HepG2 (cell line): ENCODE measurements at regions not wholly inside any gene's neighbourhood (a gene's known extent, or its start where the extent isn't known, plus 50 kb on each side); places are given as distances from the start of the nearest gene placed in this dataset.

ENCODE experiments used
- ATAC-seq: fragments of 200-7000 bp; cut with Tn5 transposase; 3 replicates; pipeline ENCODE4 v1.9.1; 2020; ENCODE audit warnings: mild to moderate bottlenecking, moderate library complexity
- BruUV-seq: library from RNA; stranded (reverse); fragments of 400-500 nt; replicated peaks from 2 replicates; lab custom pipeline; 2021; lab: Mats Ljungman, UMichigan
- CTCF ChIA-PET: fragments of 300-600 bp; formaldehyde crosslinking; extraction: SDS; loops from one replicate; lab custom pipeline; 2021; ENCODE audit warnings: low total read pairs, inconsistent platforms, low intra/inter-chr PET ratio; lab: Yijun Ruan, JAX
- POLR2A ChIA-PET: fragments of 350-600 bp; sonication (Branson Sonifier 250); formaldehyde crosslinking; loops from one replicate; lab custom pipeline; 2020; ENCODE audit warnings: antibody characterized with exemption, inconsistent platforms; lab: Yijun Ruan, JAX
- DNase-seq: peaks from one replicate; pipeline ENCODE4 v3.0.0-alpha.2; 2015; ENCODE audit warnings: low spot score
- FAIRE-seq: peaks from 3 replicates; lab custom pipeline; 2011; peaks lifted over from hg19 to GRCh38; lab: Jason Lieb, UNC
- H2AFZ ChIP-seq: one replicate; pipeline ENCODE4 v1.6.1; 2011; ENCODE audit warnings: low read length, inconsistent platforms
- H3K27ac ChIP-seq: fragments of 300-600 bp; 3 replicates; pipeline ENCODE4 v1.8.0; 2011; ENCODE audit warnings: mixed run types, mild to moderate bottlenecking, mixed read lengths, low read length, inconsistent platforms; ENCODE audit not compliant: insufficient read depth; ENCODE audit errors: extremely low read length
- H3K27me3 ChIP-seq, 2 experiments: fragments of 200-600 bp in 1 of 2; 2 replicates in 1 of 2; 3 replicates in 1 of 2; pipeline versions ENCODE4 v1.6.0 to v1.8.0; 2011; ENCODE audit warnings: low read length in 2 of 2, mild to moderate bottlenecking in 2 of 2, moderate library complexity in 2 of 2, inconsistent platforms in 1 of 2; ENCODE audit not compliant: insufficient read depth in 2 of 2, control insufficient read depth in 1 of 2
- H3K36me3 ChIP-seq, 2 experiments: fragments of 200-600 bp in 1 of 2; replicated peaks in 1 of 2; 2 replicates in 1 of 2; 3 replicates in 1 of 2; pipeline versions ENCODE4 v1.5.1 to v1.8.0; 2011; ENCODE audit warnings: low read length in 2 of 2, inconsistent platforms in 1 of 2; ENCODE audit not compliant: insufficient read depth in 2 of 2, control insufficient read depth in 1 of 2
- H3K4me1 ChIP-seq: 2 replicates; pipeline ENCODE4 v1.5.1; 2012; ENCODE audit warnings: low read length, inconsistent platforms; ENCODE audit not compliant: insufficient read depth
- H3K4me2 ChIP-seq: 2 replicates; pipeline ENCODE4 v1.6.0; 2011; ENCODE audit warnings: low read depth, low read length, inconsistent platforms
- H3K4me3 ChIP-seq, 3 experiments: fragments of 200-600 bp in 1 of 3; sonication (generic), shearing (Covaris generic) in 1 of 3; replicated peaks in 1 of 3; 2 replicates each; pipeline ENCODE4 v1.5.1; 2011 to 2016; ENCODE audit warnings: low read length in 3 of 3, inconsistent platforms in 2 of 3, low read depth in 2 of 3, mild to moderate bottlenecking in 2 of 3, control low read depth in 1 of 3, mixed read lengths in 1 of 3; ENCODE audit not compliant: insufficient read depth in 1 of 3
- H3K79me2 ChIP-seq: one replicate; pipeline ENCODE4 v1.6.1; 2011; ENCODE audit warnings: low read length, inconsistent platforms; ENCODE audit not compliant: insufficient read depth
- H3K9ac ChIP-seq: 2 replicates; pipeline ENCODE4 v1.6.0; 2011; ENCODE audit warnings: mild to moderate bottlenecking, low read depth, low read length, inconsistent platforms; ENCODE audit not compliant: insufficient read depth
- H3K9me3 ChIP-seq: 2 replicates; pipeline ENCODE4 v1.5.1; 2012; ENCODE audit warnings: mild to moderate bottlenecking, low read length
- H4K20me1 ChIP-seq: 2 replicates; pipeline ENCODE4 v1.6.0; 2011; ENCODE audit warnings: inconsistent platforms, mild to moderate bottlenecking, low read length, moderate library complexity; ENCODE audit not compliant: insufficient read depth
- ATAD3A ChIP-seq: sonication (generic); formaldehyde crosslinking; IDR thresholded peaks from 2 replicates; pipeline ENCODE4 v1.4.0; 2020; ENCODE audit warnings: missing genetic modification reagents
- TBX2 ChIP-seq: sonication (generic); formaldehyde crosslinking; IDR thresholded peaks from 2 replicates; pipeline ENCODE4 v1.5.0; 2020; ENCODE audit warnings: missing genetic modification reagents, mild to moderate bottlenecking, borderline replicate concordance
- ZC3H4 ChIP-seq: sonication (generic); formaldehyde crosslinking; IDR thresholded peaks from 2 replicates; pipeline ENCODE4 v1.4.0; 2020; ENCODE audit warnings: missing genetic modification reagents, borderline replicate concordance
- ZNF451 ChIP-seq: sonication (generic); formaldehyde crosslinking; IDR thresholded peaks from 2 replicates; pipeline ENCODE4 v1.5.0; 2020; ENCODE audit warnings: mild to moderate bottlenecking, missing genetic modification reagents
- ZUFSP ChIP-seq: sonication (generic); formaldehyde crosslinking; IDR thresholded peaks from 2 replicates; pipeline ENCODE4 v1.9.0; 2021; ENCODE audit warnings: missing genetic modification reagents, mild to moderate bottlenecking, borderline replicate concordance
- WGBS: methylation state at CpG from one replicate; pipeline ENCODE4 v1.1.6; 2017; ENCODE audit warnings: low lambda C conversion rate; 5-methylcytosine and 5-hydroxymethylcytosine counted together
- in situ Hi-C: cut with HindIII; loops from 2 replicates; pipeline ENCODE4 v1.10.0; 2017; ENCODE audit warnings: low pct_unique_long_range_greater_than_20kb; ENCODE audit not compliant: extremely low pct_ligation_motif_present
- intact Hi-C: fragments of 100-400 bp; cut with micrococcal nuclease; formaldehyde crosslinking; loops from one replicate; pipeline ENCODE4 v1.10.0; 2022; ENCODE audit not compliant: unreplicated experiment
- TF ChIP-seq, protein P1 (sequence below): sonication (generic); formaldehyde crosslinking; conservative IDR thresholded peaks from 2 replicates; pipeline ENCODE4 v1.5.0; 2020; ENCODE audit warnings: missing genetic modification reagents
- TF ChIP-seq, protein P2 (sequence below): sonication (generic); formaldehyde crosslinking; IDR thresholded peaks from 2 replicates; pipeline ENCODE4 v1.5.0; 2020; ENCODE audit warnings: missing genetic modification reagents

DNA sequence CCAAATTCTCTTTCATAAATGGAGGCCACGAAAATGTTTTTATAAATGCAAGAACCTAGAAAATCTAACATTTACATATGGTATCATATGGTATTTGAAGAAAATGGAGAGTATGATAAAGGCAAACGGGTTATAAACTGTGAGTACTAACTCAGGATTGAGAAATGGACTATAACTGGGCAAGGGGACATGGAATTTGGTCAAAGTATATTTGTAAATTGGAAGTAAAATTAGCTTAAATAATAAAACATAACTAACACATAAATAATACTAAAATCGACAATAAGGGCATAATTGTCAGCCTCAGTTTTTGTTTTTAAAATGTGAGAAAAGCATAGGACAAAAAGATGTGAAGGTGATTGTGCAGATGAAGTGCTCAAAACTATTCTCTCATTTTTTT, 1516.3 kb upstream of the MIR17HG start:
- intact Hi-C loops = no loop called here
- H3K9ac ChIP-seq = no peak overlapping the region
- no peak for ATAC-seq
- no peaks in the 10 kb centered on the region for H3K9me3 ChIP-seq
- H2AFZ ChIP-seq = no peak overlapping the region
- POLR2A ChIA-PET = no interaction called here
- under 1% methylated on average over 3 of the region's 3 CpGs for WGBS
- H3K27ac ChIP-seq = no peak overlapping the region
- TF ChIP-seq ZC3H4 = no peak
- TF ChIP-seq, all 625 proteins: peak for 0
- DNase-seq (no peak), FAIRE-seq (no peak)
- Histone ChIP-seq H3K27me3 (no peaks in the 10 kb centered on the region), H3K36me3 (no peaks in the 10 kb centered on the region), H4K20me1 (no peaks in the 10 kb centered on the region), H3K79me2 (no peaks in the 10 kb centered on the region), H3K4me3 (no peak overlapping the region), H3K4me1 (no peaks in the 10 kb centered on the region), H3K4me2 (no peak overlapping the region)
- CTCF ChIA-PET = no interaction called here
- BruUV-seq = no TSS peak
- in situ Hi-C loops = no loop called here

DNA sequence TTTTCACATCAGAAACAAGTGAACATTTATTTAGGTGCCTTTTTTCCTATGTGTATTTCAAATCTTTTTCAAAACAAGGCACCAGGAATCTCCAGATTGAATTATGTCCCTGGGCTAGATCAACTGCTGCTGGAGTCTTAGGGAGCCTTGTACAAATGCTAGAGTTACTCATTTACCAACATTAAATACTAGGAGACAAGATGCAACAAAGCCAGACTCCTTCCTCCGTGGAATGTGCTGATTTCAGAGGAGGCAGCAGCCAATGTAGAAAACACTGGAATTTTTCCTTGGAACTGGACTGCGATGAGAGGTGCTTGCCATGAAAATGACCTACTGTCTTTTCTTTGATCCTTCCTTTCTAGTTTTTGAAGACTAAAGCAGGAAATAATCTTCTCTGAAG, 1514.7 kb upstream of the MIR17HG start:
- no peaks in the 10 kb centered on the region for H3K79me2 ChIP-seq
- POLR2A ChIA-PET = no interaction called here
- intact Hi-C loops = no loop called here
- no TSS peak for BruUV-seq
- H4K20me1 ChIP-seq = no peaks in the 10 kb centered on the region
- in situ Hi-C loops = no loop called here
- FAIRE-seq = no peak
- H3K36me3 ChIP-seq = no peaks in the 10 kb centered on the region
- no peaks in the 10 kb centered on the region for H3K27me3 ChIP-seq
- WGBS = 3% methylated on average over 2 of the region's 2 CpGs
- no peak overlapping the region for H3K27ac ChIP-seq
- H3K4me2 ChIP-seq = no peak overlapping the region
- 0 out of 2 replicates have a peak, but pooled peaks cover 4% of the 10 kb centered on the region for H3K9me3 ChIP-seq
- H2AFZ ChIP-seq = no peak overlapping the region
- CTCF ChIA-PET = no interaction called here
- H3K9ac ChIP-seq = no peak overlapping the region
- no peaks in the 10 kb centered on the region for H3K4me1 ChIP-seq
- TF ChIP-seq ATAD3A (CRISPR knock-in tag) = no peak
- no peak for DNase-seq
- ATAC-seq = no peak
- no peak overlapping the region for H3K4me3 ChIP-seq

- intact Hi-C loops = no loop called here
- in situ Hi-C loops = no loop called here
- H3K4me1 ChIP-seq = no peaks in the 10 kb centered on the region
- H3K4me2 ChIP-seq = no peak overlapping the region
- no peak overlapping the region for H3K9ac ChIP-seq
- ATAC-seq (no peak), DNase-seq (no peak), FAIRE-seq (no peak)
- CTCF ChIA-PET = no interaction called here
- WGBS = 0% methylated on average over 1 of the region's 1 CpG
- no peaks in the 10 kb centered on the region for H3K36me3 ChIP-seq
- TF ChIP-seq, protein P1, sequence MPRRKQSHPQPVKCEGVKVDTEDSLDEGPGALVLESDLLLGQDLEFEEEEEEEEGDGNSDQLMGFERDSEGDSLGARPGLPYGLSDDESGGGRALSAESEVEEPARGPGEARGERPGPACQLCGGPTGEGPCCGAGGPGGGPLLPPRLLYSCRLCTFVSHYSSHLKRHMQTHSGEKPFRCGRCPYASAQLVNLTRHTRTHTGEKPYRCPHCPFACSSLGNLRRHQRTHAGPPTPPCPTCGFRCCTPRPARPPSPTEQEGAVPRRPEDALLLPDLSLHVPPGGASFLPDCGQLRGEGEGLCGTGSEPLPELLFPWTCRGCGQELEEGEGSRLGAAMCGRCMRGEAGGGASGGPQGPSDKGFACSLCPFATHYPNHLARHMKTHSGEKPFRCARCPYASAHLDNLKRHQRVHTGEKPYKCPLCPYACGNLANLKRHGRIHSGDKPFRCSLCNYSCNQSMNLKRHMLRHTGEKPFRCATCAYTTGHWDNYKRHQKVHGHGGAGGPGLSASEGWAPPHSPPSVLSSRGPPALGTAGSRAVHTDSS = no peak
- TF ChIP-seq, protein P2, sequence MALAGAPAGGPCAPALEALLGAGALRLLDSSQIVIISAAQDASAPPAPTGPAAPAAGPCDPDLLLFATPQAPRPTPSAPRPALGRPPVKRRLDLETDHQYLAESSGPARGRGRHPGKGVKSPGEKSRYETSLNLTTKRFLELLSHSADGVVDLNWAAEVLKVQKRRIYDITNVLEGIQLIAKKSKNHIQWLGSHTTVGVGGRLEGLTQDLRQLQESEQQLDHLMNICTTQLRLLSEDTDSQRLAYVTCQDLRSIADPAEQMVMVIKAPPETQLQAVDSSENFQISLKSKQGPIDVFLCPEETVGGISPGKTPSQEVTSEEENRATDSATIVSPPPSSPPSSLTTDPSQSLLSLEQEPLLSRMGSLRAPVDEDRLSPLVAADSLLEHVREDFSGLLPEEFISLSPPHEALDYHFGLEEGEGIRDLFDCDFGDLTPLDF (CRISPR knock-in tag) = no peak
- TF ChIP-seq ZUFSP (CRISPR knock-in tag) (no peak), ZNF451 (CRISPR knock-in tag) (no peak), TBX2 (CRISPR knock-in tag) (no peak)
- no peaks in the 10 kb centered on the region for H4K20me1 ChIP-seq
- H3K27ac ChIP-seq = no peak overlapping the region
- no peaks in the 10 kb centered on the region for H3K79me2 ChIP-seq
- H3K4me3 ChIP-seq = no peak overlapping the region
- POLR2A ChIA-PET = no interaction called here
- H2AFZ ChIP-seq = no peak overlapping the region
- no peaks in the 10 kb centered on the region; the same call in 1 of the 2 replicates for H3K9me3 ChIP-seq
- H3K27me3 ChIP-seq = no peaks in the 10 kb centered on the region
- BruUV-seq = no TSS peak
Measured at GRCh38 chr13:89843621-89844020, 1503.9 kb upstream of the MIR17HG start.
